HEK293 (cell line): ENCODE measurements at regions not wholly inside any gene's neighbourhood (a gene's known extent, or its start where the extent isn't known, plus 50 kb on each side); places are given as distances from the start of the nearest gene placed in this dataset.

Source experiments
- AEBP2 ChIP-seq: fragments of 450-650 bp; formaldehyde crosslinking; IDR thresholded peaks from 2 replicates; pipeline ENCODE4 v1.5.1; 2016; ENCODE audit warnings: missing biosample characterization, missing genetic modification characterization, borderline replicate concordance
- CTCF ChIP-seq: fragments of 450-650 bp; formaldehyde crosslinking; IDR thresholded peaks from 2 replicates; pipeline ENCODE4 v1.5.1; 2016; ENCODE audit warnings: missing biosample characterization, missing genetic modification characterization
- REST ChIP-seq: fragments of 450-650 bp; formaldehyde crosslinking; IDR thresholded peaks from 2 replicates; pipeline ENCODE4 v1.5.1; 2016; ENCODE audit warnings: missing biosample characterization, missing genetic modification characterization
- ZBTB7A ChIP-seq: fragments of 450-650 bp; formaldehyde crosslinking; IDR thresholded peaks from 2 replicates; pipeline ENCODE4 v1.5.1; 2016; ENCODE audit warnings: low read depth, missing biosample characterization, missing genetic modification characterization
- ZFP3 ChIP-seq: fragments of 450-650 bp; formaldehyde crosslinking; IDR thresholded peaks from 2 replicates; pipeline ENCODE4 v1.5.1; 2016; ENCODE audit warnings: low read depth, missing biosample characterization, missing genetic modification characterization
- ZNF148 ChIP-seq: fragments of 450-650 bp; formaldehyde crosslinking; IDR thresholded peaks from 2 replicates; pipeline ENCODE4 v1.5.0; 2017; ENCODE audit warnings: missing biosample characterization, missing genetic modification characterization, borderline replicate concordance
- ZNF558 ChIP-seq: fragments of 450-650 bp; formaldehyde crosslinking; IDR thresholded peaks from 2 replicates; pipeline ENCODE4 v1.5.1; 2016; ENCODE audit warnings: missing biosample characterization, missing genetic modification characterization
- ZNF792 ChIP-seq: fragments of 450-650 bp; formaldehyde crosslinking; IDR thresholded peaks from 2 replicates; pipeline ENCODE4 v1.5.1; 2016; ENCODE audit warnings: missing biosample characterization, missing genetic modification characterization
- TF ChIP-seq, protein P1 (sequence below): IDR thresholded peaks from 2 replicates; pipeline ENCODE4 v1.6.1; 2011; ENCODE audit warnings: mild to moderate bottlenecking, low read depth, low read length, borderline replicate concordance
- TF ChIP-seq, protein P2 (sequence below): fragments of 450-650 bp; formaldehyde crosslinking; IDR thresholded peaks from 2 replicates; pipeline ENCODE4 v1.5.1; 2016; ENCODE audit warnings: missing biosample characterization, missing genetic modification characterization

GRCh38 chr13:53501387-53501786 lies 472.8 kb downstream of the OLFM4 start:
- TF ChIP-seq, protein P1, sequence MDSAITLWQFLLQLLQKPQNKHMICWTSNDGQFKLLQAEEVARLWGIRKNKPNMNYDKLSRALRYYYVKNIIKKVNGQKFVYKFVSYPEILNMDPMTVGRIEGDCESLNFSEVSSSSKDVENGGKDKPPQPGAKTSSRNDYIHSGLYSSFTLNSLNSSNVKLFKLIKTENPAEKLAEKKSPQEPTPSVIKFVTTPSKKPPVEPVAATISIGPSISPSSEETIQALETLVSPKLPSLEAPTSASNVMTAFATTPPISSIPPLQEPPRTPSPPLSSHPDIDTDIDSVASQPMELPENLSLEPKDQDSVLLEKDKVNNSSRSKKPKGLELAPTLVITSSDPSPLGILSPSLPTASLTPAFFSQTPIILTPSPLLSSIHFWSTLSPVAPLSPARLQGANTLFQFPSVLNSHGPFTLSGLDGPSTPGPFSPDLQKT: no peak
- TF ChIP-seq ZNF558 (tag by site-specific recombination): no peak
- TF ChIP-seq ZNF148: no peak
- no peak for TF ChIP-seq CTCF (tag by site-specific recombination)
- TF ChIP-seq REST: no peak
- TF ChIP-seq ZFP3 (tag by site-specific recombination): no peak
- no peak for TF ChIP-seq AEBP2
- TF ChIP-seq ZNF792 (tag by site-specific recombination): no peak
- no peak for TF ChIP-seq ZBTB7A
- TF ChIP-seq, protein P2, sequence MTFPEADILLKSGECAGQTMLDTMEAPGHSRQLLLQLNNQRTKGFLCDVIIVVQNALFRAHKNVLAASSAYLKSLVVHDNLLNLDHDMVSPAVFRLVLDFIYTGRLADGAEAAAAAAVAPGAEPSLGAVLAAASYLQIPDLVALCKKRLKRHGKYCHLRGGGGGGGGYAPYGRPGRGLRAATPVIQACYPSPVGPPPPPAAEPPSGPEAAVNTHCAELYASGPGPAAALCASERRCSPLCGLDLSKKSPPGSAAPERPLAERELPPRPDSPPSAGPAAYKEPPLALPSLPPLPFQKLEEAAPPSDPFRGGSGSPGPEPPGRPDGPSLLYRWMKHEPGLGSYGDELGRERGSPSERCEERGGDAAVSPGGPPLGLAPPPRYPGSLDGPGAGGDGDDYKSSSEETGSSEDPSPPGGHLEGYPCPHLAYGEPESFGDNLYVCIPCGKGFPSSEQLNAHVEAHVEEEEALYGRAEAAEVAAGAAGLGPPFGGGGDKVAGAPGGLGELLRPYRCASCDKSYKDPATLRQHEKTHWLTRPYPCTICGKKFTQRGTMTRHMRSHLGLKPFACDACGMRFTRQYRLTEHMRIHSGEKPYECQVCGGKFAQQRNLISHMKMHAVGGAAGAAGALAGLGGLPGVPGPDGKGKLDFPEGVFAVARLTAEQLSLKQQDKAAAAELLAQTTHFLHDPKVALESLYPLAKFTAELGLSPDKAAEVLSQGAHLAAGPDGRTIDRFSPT: no peak
